SK-N-SH (cell line): ENCODE measurements at regions not wholly inside any gene's neighbourhood (a gene's known extent, or its start where the extent isn't known, plus 50 kb on each side); places are given as distances from the start of the nearest gene placed in this dataset.

Source experiments
- CTCF ChIA-PET: fragments of 300-600, 350-600 bp; formaldehyde crosslinking; extraction: SDS; loops from one replicate; lab custom pipeline; 2021; lab: Yijun Ruan, JAX
- POLR2A ChIA-PET: fragments of 350-600 bp; sonication (Branson Sonifier 250); formaldehyde crosslinking; extraction: SDS; loops from one replicate; lab custom pipeline; 2020; ENCODE audit warnings: antibody characterized with exemption, inconsistent platforms; lab: Yijun Ruan, JAX
- DNase-seq: peaks from one replicate; pipeline ENCODE4 v3.0.0; 2012
- H2AFZ ChIP-seq: fragments of 200-600 bp; sonication (generic); 2 replicates; pipeline ENCODE4 v1.8.1; 2016; ENCODE audit warnings: antibody characterized with exemption, mild to moderate bottlenecking, low read depth
- H3F3A ChIP-seq: fragments of 200-600 bp; sonication (generic); replicated peaks from 2 replicates; pipeline ENCODE3; 2016; ENCODE audit warnings: antibody characterized with exemption, mild to moderate bottlenecking; ENCODE audit not compliant: insufficient read depth
- H3K27ac ChIP-seq, 2 experiments: fragments of 200-500 bp in 1 of 2; fragments of 200-600 bp in 1 of 2; sonication (Bioruptor generic) in 1 of 2; sonication (generic), shearing (Covaris generic) in 1 of 2; 2 replicates each; pipeline versions ENCODE4 v1.5.1 to v1.6.1; 2014 to 2016; ENCODE audit warnings: low read depth in 2 of 2, inconsistent platforms in 1 of 2, low read length in 1 of 2, mild to moderate bottlenecking in 1 of 2, mixed read lengths in 1 of 2
- H3K27me3 ChIP-seq: fragments of 200-600 bp; sonication (generic), shearing (Covaris generic); 2 replicates; pipeline ENCODE4 v1.6.1; 2016; ENCODE audit warnings: mixed run types; ENCODE audit not compliant: insufficient read depth
- H3K36me3 ChIP-seq, 2 experiments: fragments of 200-500 bp in 1 of 2; fragments of 200-600 bp in 1 of 2; sonication (Bioruptor generic) in 1 of 2; sonication (generic) in 1 of 2; replicated peaks in 1 of 2; 2 replicates each; pipeline versions ENCODE3 to v1.5.1; 2014 to 2016; ENCODE audit warnings: low read length in 1 of 2, mild to moderate bottlenecking in 1 of 2; ENCODE audit not compliant: insufficient read depth in 2 of 2, control insufficient read depth in 1 of 2
- H3K4me1 ChIP-seq, 2 experiments: fragments of 200-500 bp in 1 of 2; fragments of 200-600 bp in 1 of 2; sonication (Bioruptor generic) in 1 of 2; sonication (generic), shearing (Covaris generic) in 1 of 2; 2 replicates each; pipeline versions ENCODE4 v1.5.1 to v1.6.1; 2014 to 2016; ENCODE audit warnings: low read depth in 1 of 2, low read length in 1 of 2, mixed run types in 1 of 2; ENCODE audit not compliant: insufficient read depth in 2 of 2, control insufficient read depth in 1 of 2
- H3K4me2 ChIP-seq: fragments of 200-600 bp; sonication (generic), shearing (Covaris generic); 2 replicates; pipeline ENCODE4 v1.6.1; 2017; ENCODE audit warnings: mixed run types
- H3K4me3 ChIP-seq, 2 experiments: fragments of 200-500 bp in 1 of 2; fragments of 200-600 bp in 1 of 2; sonication (Bioruptor generic) in 1 of 2; sonication (generic), shearing (Covaris generic) in 1 of 2; 2 replicates each; pipeline versions ENCODE4 v1.5.1 to v1.8.1; 2014 to 2016; ENCODE audit warnings: low read depth in 2 of 2, inconsistent platforms in 1 of 2, low read length in 1 of 2, mild to moderate bottlenecking in 1 of 2, mixed read lengths in 1 of 2, moderate library complexity in 1 of 2
- H3K79me2 ChIP-seq: fragments of 200-600 bp; sonication (generic); 2 replicates; pipeline ENCODE4 v1.8.1; 2017; ENCODE audit warnings: mild to moderate bottlenecking; ENCODE audit not compliant: insufficient read depth
- H3K9ac ChIP-seq: fragments of 200-600 bp; sonication (generic); 2 replicates; pipeline ENCODE4 v1.6.1; 2017; ENCODE audit warnings: mixed run types
- H3K9me2 ChIP-seq: fragments of 200-600 bp; sonication (generic); 2 replicates; pipeline ENCODE4 v1.6.1; 2017; ENCODE audit warnings: mixed run types
- H3K9me3 ChIP-seq: fragments of 200-600 bp; sonication (generic); 2 replicates; pipeline ENCODE4 v1.6.1; 2017; ENCODE audit warnings: mixed run types, mild to moderate bottlenecking, moderate library complexity
- H4K20me1 ChIP-seq: fragments of 200-600 bp; sonication (generic); 2 replicates; pipeline ENCODE4 v1.6.1; 2017; ENCODE audit warnings: mild to moderate bottlenecking, mixed run types; ENCODE audit not compliant: insufficient read depth
- ELF1 ChIP-seq: IDR thresholded peaks from 2 replicates; pipeline ENCODE4 v1.4.0; 2012
- EP300 ChIP-seq, 2 experiments: IDR thresholded peaks; 2 replicates each; pipeline versions ENCODE4 v1.4.0 to v1.6.1; 2012; ENCODE audit warnings: borderline replicate concordance in 1 of 2, low read depth in 1 of 2, low read length in 1 of 2
- FOXM1 ChIP-seq: IDR thresholded peaks from 2 replicates; pipeline ENCODE4 v1.4.0; 2012; ENCODE audit warnings: low read depth, mild to moderate bottlenecking
- GATA2 ChIP-seq: sonication (generic); formaldehyde crosslinking; IDR thresholded peaks from 2 replicates; pipeline ENCODE4 v1.5.0; 2020; ENCODE audit warnings: mild to moderate bottlenecking, missing genetic modification reagents
- NRF1 ChIP-seq: IDR thresholded peaks from 2 replicates; pipeline ENCODE4 v1.6.1; 2012; ENCODE audit warnings: low read depth, mild to moderate bottlenecking, low read length
- RAD21 ChIP-seq: IDR thresholded peaks from 2 replicates; pipeline ENCODE4 v1.6.1; 2012; ENCODE audit warnings: mild to moderate bottlenecking, low read length
- RXRA ChIP-seq: IDR thresholded peaks from 2 replicates; pipeline ENCODE4 v1.4.0; 2012; ENCODE audit warnings: low read depth, mild to moderate bottlenecking, borderline replicate concordance
- SIN3A ChIP-seq: IDR thresholded peaks from 2 replicates; pipeline ENCODE4 v1.6.1; 2012; ENCODE audit warnings: low read depth, mild to moderate bottlenecking, low read length, moderate library complexity, borderline replicate concordance
- SMC3 ChIP-seq: IDR thresholded peaks from 2 replicates; pipeline ENCODE4 v1.6.1; 2012; ENCODE audit warnings: low read depth, low read length, improper control_type of control experiment
- TAF1 ChIP-seq: IDR thresholded peaks from 2 replicates; pipeline ENCODE4 v1.6.1; 2012; ENCODE audit warnings: low read depth, mild to moderate bottlenecking, low read length, moderate library complexity, borderline replicate concordance
- TCF12 ChIP-seq: IDR thresholded peaks from 2 replicates; pipeline ENCODE4 v1.4.0; 2012
- TEAD4 ChIP-seq: IDR thresholded peaks from 2 replicates; pipeline ENCODE4 v1.4.0; 2012; ENCODE audit warnings: mild to moderate bottlenecking, borderline replicate concordance; ENCODE audit not compliant: insufficient read depth
- YY1 ChIP-seq: IDR thresholded peaks from 2 replicates; pipeline ENCODE4 v1.4.0; 2012; ENCODE audit warnings: low read depth, mild to moderate bottlenecking
- WGBS: methylation state at CpG from one replicate; pipeline ENCODE4 v1.1.6; 2017; ENCODE audit warnings: low lambda C conversion rate; 5-methylcytosine and 5-hydroxymethylcytosine counted together
- TF ChIP-seq, protein P1 (sequence below): IDR thresholded peaks from 2 replicates; pipeline ENCODE4; 2012
- TF ChIP-seq, protein P2 (sequence below): IDR thresholded peaks from 2 replicates; pipeline ENCODE4 v1.4.0; 2012; ENCODE audit warnings: low read depth, borderline replicate concordance

DNA sequence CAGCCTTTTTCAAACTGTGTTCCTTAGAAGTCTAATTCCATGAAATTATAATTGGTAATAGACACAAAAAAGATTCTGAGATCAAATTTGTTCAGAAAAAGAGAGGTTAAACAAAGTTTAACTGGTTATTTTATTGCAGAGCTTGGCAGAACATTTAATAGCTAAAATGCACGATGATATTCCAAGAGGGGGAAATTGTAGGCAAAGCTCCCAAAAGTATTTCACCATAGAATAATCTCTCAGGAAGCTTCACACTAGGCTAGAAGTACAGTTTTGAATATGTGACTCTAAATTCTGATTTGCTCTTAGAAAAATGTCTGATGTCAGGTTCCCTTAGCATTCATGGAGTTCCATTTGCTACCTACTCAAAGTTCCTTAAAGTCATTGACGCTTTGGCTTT, 292.4 kb upstream of the SETBP1 start:
- no peaks in the 10 kb centered on the region for H3K9me3 ChIP-seq
- TF ChIP-seq, protein P1, sequence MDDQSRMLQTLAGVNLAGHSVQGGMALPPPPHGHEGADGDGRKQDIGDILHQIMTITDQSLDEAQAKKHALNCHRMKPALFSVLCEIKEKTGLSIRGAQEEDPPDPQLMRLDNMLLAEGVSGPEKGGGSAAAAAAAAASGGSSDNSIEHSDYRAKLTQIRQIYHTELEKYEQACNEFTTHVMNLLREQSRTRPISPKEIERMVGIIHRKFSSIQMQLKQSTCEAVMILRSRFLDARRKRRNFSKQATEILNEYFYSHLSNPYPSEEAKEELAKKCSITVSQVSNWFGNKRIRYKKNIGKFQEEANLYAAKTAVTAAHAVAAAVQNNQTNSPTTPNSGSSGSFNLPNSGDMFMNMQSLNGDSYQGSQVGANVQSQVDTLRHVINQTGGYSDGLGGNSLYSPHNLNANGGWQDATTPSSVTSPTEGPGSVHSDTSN = no peak
- TF ChIP-seq, protein P2, sequence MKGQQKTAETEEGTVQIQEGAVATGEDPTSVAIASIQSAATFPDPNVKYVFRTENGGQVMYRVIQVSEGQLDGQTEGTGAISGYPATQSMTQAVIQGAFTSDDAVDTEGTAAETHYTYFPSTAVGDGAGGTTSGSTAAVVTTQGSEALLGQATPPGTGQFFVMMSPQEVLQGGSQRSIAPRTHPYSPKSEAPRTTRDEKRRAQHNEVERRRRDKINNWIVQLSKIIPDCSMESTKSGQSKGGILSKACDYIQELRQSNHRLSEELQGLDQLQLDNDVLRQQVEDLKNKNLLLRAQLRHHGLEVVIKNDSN = no peak
- no peak for TF ChIP-seq EP300 (IDR thresholded peaks at IDR 0.05; ENCODE audit: borderline replicate concordance in 1 of 2, low read depth in 1 of 2, low read length in 1 of 2)
- no peak for TF ChIP-seq NRF1
- 90% methylated on average over 2 of the region's 2 CpGs for WGBS
- H3K4me3 ChIP-seq = no peak overlapping the region
- H3K4me2 ChIP-seq = no peak overlapping the region
- no peaks in the 10 kb centered on the region for H3K79me2 ChIP-seq
- no peak overlapping the region for H2AFZ ChIP-seq
- no peak for DNase-seq
- no peaks in the 10 kb centered on the region for H3K4me1 ChIP-seq
- no peak overlapping the region for H3K9ac ChIP-seq
- no peaks in the 10 kb centered on the region for H3K36me3 ChIP-seq
- no peaks in the 10 kb centered on the region for H3K27me3 ChIP-seq
- no peaks in the 10 kb centered on the region for H3F3A ChIP-seq
- POLR2A ChIA-PET = no interaction called here
- H3K27ac ChIP-seq = no peak overlapping the region
- H4K20me1 ChIP-seq = no peaks in the 10 kb centered on the region
- CTCF ChIA-PET = no interaction called here
- H3K9me2 ChIP-seq = no peaks in the 10 kb centered on the region

DNA sequence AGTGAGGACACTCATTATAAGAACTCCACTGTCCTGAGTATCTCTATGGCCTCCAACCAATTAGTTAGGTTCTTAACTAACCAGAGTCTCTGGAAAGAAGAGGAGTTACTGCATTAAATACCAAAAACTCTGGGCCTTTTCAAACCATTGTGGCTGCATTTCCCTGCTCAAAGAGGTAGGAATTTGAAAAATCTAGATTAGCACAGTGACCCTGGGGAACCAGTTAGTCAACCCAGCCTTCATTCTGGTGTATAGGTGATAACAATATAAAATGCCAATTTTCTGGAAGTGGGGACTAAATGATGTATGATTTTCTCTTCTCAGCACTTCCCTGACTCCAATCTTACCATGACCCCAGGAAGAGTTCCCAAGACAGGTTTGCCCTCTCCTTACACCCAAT, 287.8 kb upstream of the SETBP1 start:
- no peaks in the 10 kb centered on the region for H3K27me3 ChIP-seq
- POLR2A ChIA-PET = no interaction called here
- H3K27ac ChIP-seq = no peak overlapping the region
- H3K4me1 ChIP-seq = no peaks in the 10 kb centered on the region
- no peak overlapping the region for H3K4me3 ChIP-seq
- no peak overlapping the region for H3K4me2 ChIP-seq
- CTCF ChIA-PET = no interaction called here
- no peak for DNase-seq
- H3K9me3 ChIP-seq = no peaks in the 10 kb centered on the region
- no peak for TF ChIP-seq ELF1
- TF ChIP-seq SMC3 = no peak
- no peak for TF ChIP-seq TCF12
- TF ChIP-seq FOXM1 = no peak
- no peak for TF ChIP-seq SIN3A
- TF ChIP-seq RAD21 = no peak
- no peak for TF ChIP-seq RXRA
- TF ChIP-seq TAF1 = no peak
- H3K9ac ChIP-seq = no peak overlapping the region
- H3K36me3 ChIP-seq = no peaks in the 10 kb centered on the region
- no peaks in the 10 kb centered on the region for H3K9me2 ChIP-seq
- H4K20me1 ChIP-seq = no peaks in the 10 kb centered on the region
- no peaks in the 10 kb centered on the region for H3K79me2 ChIP-seq
- no peak overlapping the region for H2AFZ ChIP-seq
- H3F3A ChIP-seq = no peaks in the 10 kb centered on the region

DNA sequence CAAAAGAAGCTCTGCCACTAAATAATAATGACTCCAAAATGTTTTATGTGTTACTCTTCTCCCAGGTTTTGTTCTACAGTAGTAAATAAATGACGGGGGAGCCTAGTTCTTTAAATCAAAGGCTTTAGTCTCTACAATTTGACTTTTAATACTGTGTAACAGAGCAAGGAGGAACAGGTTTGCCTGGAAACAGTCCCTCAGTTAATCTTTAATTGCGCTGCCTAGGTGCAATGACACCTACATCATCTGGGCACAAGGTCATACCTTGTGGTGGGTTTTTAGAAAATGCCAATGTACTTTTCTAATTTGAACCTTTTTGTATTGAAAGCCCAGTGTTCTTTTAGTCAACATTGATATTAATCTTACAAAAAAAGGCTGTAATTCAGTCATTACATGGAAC, 287.3 kb upstream of the SETBP1 start:
- no peak for TF ChIP-seq TEAD4
- TF ChIP-seq YY1 = no peak
- no peak for TF ChIP-seq SIN3A
- no peak for TF ChIP-seq GATA2
- TF ChIP-seq TCF12 = no peak
- TF ChIP-seq, protein P1 = no peak
- DNase-seq = no peak
- Histone ChIP-seq H4K20me1 (no peaks in the 10 kb centered on the region), H3K79me2 (no peaks in the 10 kb centered on the region), H2AFZ (no peak overlapping the region), H3K27me3 (no peaks in the 10 kb centered on the region), H3K9ac (no peak overlapping the region), H3K4me2 (no peak overlapping the region), H3K36me3 (no peaks in the 10 kb centered on the region), H3K9me3 (no peaks in the 10 kb centered on the region), H3K9me2 (no peaks in the 10 kb centered on the region), H3K4me3 (no peak overlapping the region), H3K27ac (no peak overlapping the region), H3K4me1 (no peaks in the 10 kb centered on the region), H3F3A (no peaks in the 10 kb centered on the region)
- ChIA-PET CTCF (no interaction called here), POLR2A (no interaction called here)
- 74% methylated on average over 2 of the region's 2 CpGs for WGBS
